ENCODE measurements at regions not wholly inside any gene's neighbourhood (a gene's known extent, or its start where the extent isn't known, plus 50 kb on each side); places are given as distances from the start of the nearest gene placed in this dataset.

GRCh38 chrX:22662776-22663175 lies 337.0 kb upstream of the DDX53 start:
- no peak for DNase-seq (ENCODE audit: low read depth)
- H3K4me3 ChIP-seq (ENCODE audit: low read depth, low read length): no peak overlapping the region
- TF ChIP-seq CTCF (IDR thresholded peaks at IDR 0.05; ENCODE audit: control insufficient read depth, extremely low read depth, insufficient read depth): no peak

GRCh38 chrX:22664826-22665225 lies 334.9 kb upstream of the DDX53 start:
- no peak for DNase-seq (ENCODE audit: low read depth)
- H3K4me3 ChIP-seq (ENCODE audit: low read depth, low read length): no peak overlapping the region
- TF ChIP-seq CTCF (IDR thresholded peaks at IDR 0.05; ENCODE audit: control insufficient read depth, extremely low read depth, insufficient read depth): no peak

GRCh38 chrX:22665818-22666217 lies 333.9 kb upstream of the DDX53 start:
- TF ChIP-seq CTCF (IDR thresholded peaks at IDR 0.05; ENCODE audit: control insufficient read depth, extremely low read depth, insufficient read depth): no peak
- H3K4me3 ChIP-seq (ENCODE audit: low read depth, low read length): no peak overlapping the region
- DNase-seq (ENCODE audit: low read depth): no peak

GRCh38 chrX:22666441-22666840 lies 333.3 kb upstream of the DDX53 start:
- peak; percentile 24; the same call in 1 of the 2 replicates for TF ChIP-seq CTCF (IDR thresholded peaks at IDR 0.05; ENCODE audit: control insufficient read depth, extremely low read depth, insufficient read depth)
- no peak overlapping the region for H3K4me3 ChIP-seq (ENCODE audit: low read depth, low read length)
- DNase-seq (ENCODE audit: low read depth): no peak

- no peak for DNase-seq (ENCODE audit: low read depth)
- H3K4me3 ChIP-seq (ENCODE audit: low read depth, low read length): no peak overlapping the region
- no peak for TF ChIP-seq CTCF (IDR thresholded peaks at IDR 0.05; ENCODE audit: control insufficient read depth, extremely low read depth, insufficient read depth)
Observed at GRCh38 chrX:22674932-22675331, 324.8 kb upstream of the DDX53 start.

GRCh38 chrX:22686138-22686541 lies 313.6 kb upstream of the DDX53 start:
- H3K4me3 ChIP-seq (ENCODE audit: low read depth, low read length): no peak overlapping the region
- DNase-seq (ENCODE audit: low read depth): no peak
- TF ChIP-seq CTCF (IDR thresholded peaks at IDR 0.05; ENCODE audit: control insufficient read depth, extremely low read depth, insufficient read depth): no peak

- H3K4me3 ChIP-seq (ENCODE audit: low read depth, low read length): no peak overlapping the region
- no peak for TF ChIP-seq CTCF (IDR thresholded peaks at IDR 0.05; ENCODE audit: control insufficient read depth, extremely low read depth, insufficient read depth)
- no peak for DNase-seq (ENCODE audit: low read depth)
Observed at GRCh38 chrX:22689290-22689689, 310.5 kb upstream of the DDX53 start.

Data from LNCaP clone FGC (cell line).